ENCODE measurements at regions not wholly inside any gene's neighbourhood (a gene's known extent, or its start where the extent isn't known, plus 50 kb on each side); places are given as distances from the start of the nearest gene placed in this dataset. TPM values are rescaled to one million over a fixed set of nuclear protein-coding genes. Genes with fewer than 3 reads are reported as not detected.

GRCh38 chr2:64937687-64938491, 51.3 kb upstream of the SLC1A4 start (continued):
- TF ChIP-seq ZBTB33 (IDR thresholded peaks at IDR 0.05), result peak; percentile 18
- TF ChIP-seq GABPA (IDR thresholded peaks at IDR 0.05 in 1 of 2, conservative IDR thresholded peaks at IDR 0.05 in 1 of 2), result no peak
- no peak for TF ChIP-seq YY1 (IDR thresholded peaks at IDR 0.05)
- peak; percentile 28 for TF ChIP-seq FOXA2 (IDR thresholded peaks at IDR 0.05)
- peak in 1 of 2 donors; percentile 32 for TF ChIP-seq EGR1 (IDR thresholded peaks at IDR 0.05; ENCODE audit: low read depth in 2 of 2)
- peak; percentile 62 for TF ChIP-seq HNF4G (IDR thresholded peaks at IDR 0.05)

DNA sequence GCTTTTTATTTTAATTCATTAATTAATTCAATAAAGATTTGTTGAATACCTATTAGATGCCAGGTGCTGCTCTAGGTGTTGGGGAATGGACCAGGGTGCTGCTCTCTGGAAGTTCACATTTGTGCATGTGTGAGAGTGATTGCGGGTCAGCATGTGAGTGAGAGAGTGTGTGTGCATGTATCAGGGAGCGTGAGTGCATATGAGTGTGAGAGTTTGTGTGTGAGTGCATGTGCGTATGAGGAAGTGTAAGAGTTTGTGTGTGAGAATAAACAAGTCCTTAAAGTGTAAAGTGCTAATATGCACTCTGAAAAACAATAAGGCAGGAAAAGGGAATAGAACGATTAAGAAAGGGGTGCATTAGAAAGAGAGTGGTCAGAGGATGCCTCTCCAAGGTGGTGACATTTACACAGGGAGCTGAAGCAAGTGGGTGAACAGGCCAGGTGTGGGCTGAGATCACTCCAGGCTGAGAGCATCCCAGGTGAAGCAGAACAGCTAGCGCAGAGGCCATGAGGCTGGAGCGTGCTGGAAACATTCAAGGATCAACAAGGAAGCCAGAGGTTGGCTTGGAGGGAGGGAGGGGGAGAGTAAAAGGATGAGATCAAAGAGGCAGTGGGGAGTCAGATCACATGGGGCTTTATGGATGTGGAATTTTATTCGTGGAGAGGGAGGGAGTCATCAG, 50.5 kb upstream of the SLC1A4 start:
- Histone ChIP-seq H3K36me3 (ENCODE audit: control insufficient read depth in 4 of 4, insufficient read depth in 3 of 4, low read depth in 1 of 4, low read length in 3 of 4) (no peaks in the 10 kb centered on the region), H3K27me3 (ENCODE audit: control insufficient read depth in 4 of 4, insufficient read depth in 4 of 4, low read length in 3 of 4) (no peaks in the 10 kb centered on the region), H3K9me3 (ENCODE audit: control insufficient read depth in 4 of 4, low read length in 3 of 4) (no peaks in the 10 kb centered on the region), H3K9ac (ENCODE audit: low read depth in 1 of 2, low read length in 2 of 2) (no peak overlapping the region), H3K4me1 (ENCODE audit: control insufficient read depth in 4 of 4, insufficient read depth in 4 of 4, low read length in 3 of 4) (peaks cover 5 to 24% (median 14%) of the 10 kb centered on the region in 4 donors), H3K4me3 (ENCODE audit: low read depth in 1 of 3, low read length in 3 of 3) (no peak overlapping the region), H3K27ac (ENCODE audit: low read depth in 1 of 2, low read length in 2 of 2) (peak overlapping the region in 1 of 2 donors; percentile 97)
- 82% methylated on average over 7 of the region's 7 CpGs for WGBS
- no peak for TF ChIP-seq YY1 (IDR thresholded peaks at IDR 0.05)
- TF ChIP-seq GABPA (IDR thresholded peaks at IDR 0.05 in 1 of 2, conservative IDR thresholded peaks at IDR 0.05 in 1 of 2), result no peak
- TF ChIP-seq RXRA (IDR thresholded peaks at IDR 0.05), result no peak
- TF ChIP-seq, protein P1, sequence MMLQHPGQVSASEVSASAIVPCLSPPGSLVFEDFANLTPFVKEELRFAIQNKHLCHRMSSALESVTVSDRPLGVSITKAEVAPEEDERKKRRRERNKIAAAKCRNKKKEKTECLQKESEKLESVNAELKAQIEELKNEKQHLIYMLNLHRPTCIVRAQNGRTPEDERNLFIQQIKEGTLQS (IDR thresholded peaks at IDR 0.05), result no peak
- no peak for TF ChIP-seq JUND (IDR thresholded peaks at IDR 0.05)
- DNase-seq (ENCODE audit: low spot score), result no peak

GRCh38 chr2:64939332-64939917, 49.8 kb upstream of the SLC1A4 start:
- TF ChIP-seq SP1 (IDR thresholded peaks at IDR 0.05) (no peak), RXRA (IDR thresholded peaks at IDR 0.05) (peak in 1 of 2 donors; percentile 8), GABPA (IDR thresholded peaks at IDR 0.05 in 1 of 2, conservative IDR thresholded peaks at IDR 0.05 in 1 of 2) (no peak), HNF4A (conservative IDR thresholded peaks at IDR 0.05) (peak; percentile 40 to 54)
- DNase-seq (ENCODE audit: low spot score), result no peak
- Histone ChIP-seq H3K9ac (ENCODE audit: low read depth in 1 of 2, low read length in 2 of 2) (no peak overlapping the region), H3K36me3 (ENCODE audit: control insufficient read depth in 4 of 4, insufficient read depth in 3 of 4, low read depth in 1 of 4, low read length in 3 of 4) (no peaks in the 10 kb centered on the region), H3K4me3 (ENCODE audit: low read depth in 1 of 3, low read length in 3 of 3) (no peak overlapping the region), H3K9me3 (ENCODE audit: control insufficient read depth in 4 of 4, low read length in 3 of 4) (no peaks in the 10 kb centered on the region), H3K27me3 (ENCODE audit: control insufficient read depth in 4 of 4, insufficient read depth in 4 of 4, low read length in 3 of 4) (no peaks in the 10 kb centered on the region), H3K4me1 (ENCODE audit: control insufficient read depth in 4 of 4, insufficient read depth in 4 of 4, low read length in 3 of 4) (peaks cover 8 to 29% (median 19%) of the 10 kb centered on the region in 4 donors), H3K27ac (ENCODE audit: low read depth in 1 of 2, low read length in 2 of 2) (no peak overlapping the region)
- WGBS, result 71% methylated on average over 12 of the region's 12 CpGs

Small RNA genes in the stretch of these regions (small RNA-seq; reads per million reads assigned to genes)
- gene RF00019 (not detected), gene RN7SL211P (not detected), gene RN7SL341P (not detected)

All from liver (tissue), 8 donors.